ENCODE measurements at regions not wholly inside any gene's neighbourhood (a gene's known extent, or its start where the extent isn't known, plus 50 kb on each side); places are given as distances from the start of the nearest gene placed in this dataset.

DNA sequence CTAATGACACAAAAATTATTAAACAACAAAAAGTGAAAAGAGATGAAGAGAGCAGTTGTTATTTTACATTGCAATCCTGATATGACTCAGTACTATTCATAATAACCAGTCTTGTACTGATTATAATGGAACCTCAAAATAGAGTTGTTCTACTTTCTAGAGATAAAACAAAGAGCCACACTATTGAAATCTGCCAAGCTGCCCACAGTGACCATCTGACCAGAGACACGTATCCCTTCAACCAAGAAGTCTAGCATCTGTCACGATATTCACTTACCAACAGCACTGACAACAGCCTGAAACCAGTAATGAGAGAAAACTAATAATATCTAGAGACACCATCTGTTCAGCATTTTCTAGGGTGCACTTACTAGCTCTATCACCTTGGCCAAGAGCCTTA, 466.7 kb downstream of the NKX6-1 start:
- Histone ChIP-seq H3K4me3 (no peak overlapping the region), H3K4me1 (no peaks in the 10 kb centered on the region), H3K27ac (no peak overlapping the region), H3K9me3 (no peaks in the 10 kb centered on the region), H3K36me3 (no peaks in the 10 kb centered on the region), H3K27me3 (no peaks in the 10 kb centered on the region)
- no peak for DNase-seq (ENCODE audit: low spot score in 2 of 2)
- WGBS, 2 donors, result 46 to 62% methylated on average over 2 of the region's 2 CpGs
- TF ChIP-seq POLR2A (IDR thresholded peaks at IDR 0.05) (no peak), EP300 (IDR thresholded peaks at IDR 0.05) (no peak), CTCF (IDR thresholded peaks at IDR 0.05) (no peak)

- no peak for DNase-seq (ENCODE audit: low spot score in 2 of 2)
- H3K36me3 ChIP-seq, result no peaks in the 10 kb centered on the region
- no peaks in the 10 kb centered on the region for H3K27me3 ChIP-seq
- no peak overlapping the region for H3K4me3 ChIP-seq
- no peak overlapping the region for H3K27ac ChIP-seq
- H3K4me1 ChIP-seq, result no peaks in the 10 kb centered on the region
- no peaks in the 10 kb centered on the region for H3K9me3 ChIP-seq
- 77 to 83% methylated on average over 4 of the region's 4 CpGs for WGBS, 2 donors
- no peak for TF ChIP-seq POLR2A (IDR thresholded peaks at IDR 0.05)
- no peak for TF ChIP-seq CTCF (IDR thresholded peaks at IDR 0.05)
- no peak for TF ChIP-seq EP300 (IDR thresholded peaks at IDR 0.05)
These were observed 467.7 kb downstream of the NKX6-1 start for GRCh38 chr4:84031401-84031800.

DNA sequence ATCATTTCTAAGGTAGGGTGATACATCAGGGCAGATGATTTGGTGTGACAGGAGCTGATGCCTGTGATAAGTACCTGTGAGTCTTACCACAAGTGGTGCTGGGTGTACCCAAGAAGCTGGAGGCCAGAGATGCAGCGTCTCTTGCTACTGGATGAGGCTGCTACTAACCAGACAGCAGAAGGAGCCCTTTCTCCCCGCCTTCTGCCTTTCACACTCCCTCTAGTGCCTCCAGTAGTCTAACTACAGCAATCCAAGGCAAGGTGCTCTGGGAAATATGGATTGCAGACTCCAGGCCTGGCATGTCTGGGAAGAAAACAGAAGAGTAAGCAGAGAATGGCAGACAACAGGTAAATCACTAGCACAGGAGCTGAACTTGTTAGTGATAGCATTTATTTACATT, 470.8 kb downstream of the NKX6-1 start:
- Histone ChIP-seq H3K4me3 (no peak overlapping the region), H3K36me3 (no peaks in the 10 kb centered on the region), H3K27me3 (no peaks in the 10 kb centered on the region), H3K4me1 (no peaks in the 10 kb centered on the region), H3K27ac (no peak overlapping the region), H3K9me3 (no peaks in the 10 kb centered on the region)
- no peak for TF ChIP-seq CTCF (IDR thresholded peaks at IDR 0.05)
- no peak for TF ChIP-seq POLR2A (IDR thresholded peaks at IDR 0.05)
- TF ChIP-seq EP300 (IDR thresholded peaks at IDR 0.05), result no peak
- 62 to 80% methylated on average over 2 of the region's 2 CpGs for WGBS, 2 donors
- no peak for DNase-seq (ENCODE audit: low spot score in 2 of 2)

DNA sequence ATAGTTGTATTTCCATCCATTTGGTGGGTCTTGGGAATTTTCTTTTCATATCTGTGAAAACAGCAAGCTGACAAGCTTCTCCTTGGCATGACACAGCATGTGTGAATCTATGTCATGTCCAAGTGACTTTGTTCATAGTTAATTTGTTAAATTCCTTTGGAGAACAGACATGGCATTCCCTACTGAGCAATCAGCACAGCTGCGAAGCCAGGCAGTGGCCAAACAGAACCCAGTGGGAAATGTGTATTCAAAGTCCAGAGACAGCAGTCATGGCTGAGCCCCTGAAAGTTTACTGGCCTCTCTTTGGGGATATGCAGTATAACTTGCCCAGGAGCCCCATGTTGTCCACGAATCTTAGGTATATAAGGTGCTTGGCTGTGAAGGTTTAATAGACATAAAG, 474.7 kb downstream of the NKX6-1 start:
- Histone ChIP-seq H3K4me1 (no peaks in the 10 kb centered on the region), H3K36me3 (no peaks in the 10 kb centered on the region), H3K4me3 (no peak overlapping the region), H3K9me3 (no peaks in the 10 kb centered on the region), H3K27me3 (no peaks in the 10 kb centered on the region), H3K27ac (no peak overlapping the region)
- TF ChIP-seq POLR2A (IDR thresholded peaks at IDR 0.05) (no peak), CTCF (IDR thresholded peaks at IDR 0.05) (no peak), EP300 (IDR thresholded peaks at IDR 0.05) (no peak)
- no peak for DNase-seq (ENCODE audit: low spot score in 2 of 2)
- 56 to 72% methylated on average over 2 of the region's 2 CpGs for WGBS, 2 donors

DNA sequence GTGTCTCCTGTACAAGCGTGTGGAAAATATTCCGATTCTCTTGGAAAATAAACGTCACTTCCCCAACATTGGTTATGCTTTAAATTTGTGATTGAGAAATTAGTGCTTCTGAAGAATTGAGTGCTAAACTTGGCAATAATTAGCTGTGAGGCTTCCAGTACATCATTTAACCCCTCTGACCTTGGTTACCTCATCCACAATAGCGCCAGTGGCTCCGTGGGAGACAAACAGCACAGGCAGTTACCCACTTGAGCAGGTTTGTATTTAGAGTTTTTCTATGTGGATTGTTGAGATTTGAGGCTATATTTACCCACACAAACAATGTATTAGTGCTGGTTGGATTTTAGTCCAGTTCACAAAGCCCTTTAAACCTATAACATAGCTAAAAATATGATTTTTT, 476.5 kb downstream of the NKX6-1 start:
- Histone ChIP-seq H3K27me3 (no peaks in the 10 kb centered on the region), H3K36me3 (no peaks in the 10 kb centered on the region), H3K4me1 (no peaks in the 10 kb centered on the region), H3K27ac (no peak overlapping the region), H3K9me3 (no peaks in the 10 kb centered on the region), H3K4me3 (no peak overlapping the region)
- no peak for DNase-seq (ENCODE audit: low spot score in 2 of 2)
- 70 to 76% methylated on average over 5 of the region's 5 CpGs for WGBS, 2 donors
- TF ChIP-seq CTCF (IDR thresholded peaks at IDR 0.05) (no peak), EP300 (IDR thresholded peaks at IDR 0.05) (no peak), POLR2A (IDR thresholded peaks at IDR 0.05) (no peak)

Measured in tibial nerve (tissue), 4 donors.